Esophagus muscularis mucosa (tissue), 4 donors: ENCODE measurements at regions not wholly inside any gene's neighbourhood (a gene's known extent, or its start where the extent isn't known, plus 50 kb on each side); places are given as distances from the start of the nearest gene placed in this dataset.

Source experiments
- DNase-seq: peaks from one replicate; pipeline ENCODE4 v3.0.0-alpha.2; 2017; ENCODE audit errors: extremely low spot score
- H3K27ac ChIP-seq, 4 donors: fragments of 200-600 bp; sonication (generic); replicated peaks in 1 of 4; 1 replicate in 3 of 4; 2 replicates in 1 of 4; pipeline ENCODE4 v1.5.1; 2016 to 2019; ENCODE audit warnings: mild to moderate bottlenecking in 1 of 4
- H3K27me3 ChIP-seq, 4 donors: fragments of 200-600 bp; sonication (generic); one replicate each; pipeline versions ENCODE4 v1.5.1 to v1.6.0; 2016 to 2019
- H3K36me3 ChIP-seq, 4 donors: fragments of 200-600 bp; sonication (generic); one replicate each; pipeline ENCODE4 v1.5.1; 2016 to 2019
- H3K4me1 ChIP-seq, 4 donors: fragments of 200-600 bp; sonication (generic); one replicate each; pipeline ENCODE4 v1.5.1; 2016 to 2019
- H3K4me3 ChIP-seq, 4 donors: fragments of 200-600 bp; sonication (generic); 1 replicate in 2 of 4; 2 replicates in 2 of 4; pipeline ENCODE4 v1.5.1; 2016 to 2019; ENCODE audit warnings: mild to moderate bottlenecking in 4 of 4, moderate library complexity in 1 of 4
- H3K9me3 ChIP-seq, 4 donors: fragments of 200-600 bp; sonication (generic); 1 replicate in 3 of 4; 2 replicates in 1 of 4; pipeline ENCODE4 v1.5.1; 2016 to 2019
- CTCF ChIP-seq, 3 experiments: fragments of 200-600 bp in 2 of 3; fragments of 450-650 bp in 1 of 3; sonication (generic) in 2 of 3; IDR thresholded peaks; one replicate each; pipeline ENCODE4 v1.5.1; 2017 to 2019; ENCODE audit warnings: antibody characterized with exemption in 3 of 3, mild to moderate bottlenecking in 2 of 3, moderate library complexity in 1 of 3
- EP300 ChIP-seq: sonication (generic); formaldehyde crosslinking; IDR thresholded peaks from one replicate; pipeline ENCODE4 v1.6.1; 2017; ENCODE audit warnings: antibody characterized with exemption
- POLR2A ChIP-seq: fragments of 450-650 bp; IDR thresholded peaks from one replicate; pipeline ENCODE4 v1.6.1; 2017; ENCODE audit warnings: antibody characterized with exemption, moderate library complexity, mild to moderate bottlenecking, low read depth
- POLR2AphosphoS5 ChIP-seq, 2 donors: sonication (generic); formaldehyde crosslinking; IDR thresholded peaks; one replicate each; pipeline ENCODE4 v1.6.1; 2017; ENCODE audit warnings: antibody characterized with exemption in 2 of 2
- WGBS: methylation state at CpG from one replicate; pipeline ENCODE4 v1.1.5; 2018; 5-methylcytosine and 5-hydroxymethylcytosine counted together
- intact Hi-C: fragments of 100-400 bp; cut with DNase I; formaldehyde crosslinking; loops from one replicate; pipeline ENCODE4 v1.15.1; 2023

- peak; percentile 31 for DNase-seq
- no peaks in the 10 kb centered on the region for H3K9me3 ChIP-seq
- H3K36me3 ChIP-seq: no peaks in the 10 kb centered on the region
- no peak for TF ChIP-seq POLR2AphosphoS5 (IDR thresholded peaks at IDR 0.05)
- no peak for TF ChIP-seq POLR2A
- no peak for TF ChIP-seq CTCF (IDR thresholded peaks at IDR 0.05)
- TF ChIP-seq EP300: no peak
- H3K27ac ChIP-seq: no peak overlapping the region
- H3K4me3 ChIP-seq: no peak overlapping the region
- peaks cover 0 to 9% (median 0%) of the 10 kb centered on the region in 4 donors for H3K27me3 ChIP-seq
- intact Hi-C loops: no loop called here
- H3K4me1 ChIP-seq: no peaks in the 10 kb centered on the region
- 51% methylated on average over 5 of the region's 5 CpGs for WGBS
These were observed 84.8 kb downstream of the AQP4 start for GRCh38 chr18:26780520-26781325.

- no peak for TF ChIP-seq EP300
- TF ChIP-seq POLR2A: no peak
- TF ChIP-seq POLR2AphosphoS5 (IDR thresholded peaks at IDR 0.05): no peak
- TF ChIP-seq CTCF (IDR thresholded peaks at IDR 0.05): no peak
- intact Hi-C loops: no loop called here
- Histone ChIP-seq H3K9me3 (no peaks in the 10 kb centered on the region), H3K27ac (no peak overlapping the region), H3K36me3 (no peaks in the 10 kb centered on the region), H3K4me1 (no peaks in the 10 kb centered on the region), H3K27me3 (peaks cover 0 to 14% (median 0%) of the 10 kb centered on the region in 4 donors), H3K4me3 (no peak overlapping the region)
- peak; percentile 26 for DNase-seq
These were observed 87.5 kb downstream of the AQP4 start for GRCh38 chr18:26778054-26778393.

GRCh38 chr18:26777351-26778053 lies 88.0 kb downstream of the AQP4 start:
- no peaks in the 10 kb centered on the region for H3K9me3 ChIP-seq
- TF ChIP-seq POLR2AphosphoS5 (IDR thresholded peaks at IDR 0.05): no peak
- no peak for TF ChIP-seq EP300
- TF ChIP-seq CTCF (IDR thresholded peaks at IDR 0.05): no peak
- TF ChIP-seq POLR2A: no peak
- WGBS: 26% methylated on average over 7 of the region's 7 CpGs
- peaks cover 0 to 15% (median 0%) of the 10 kb centered on the region in 4 donors for H3K27me3 ChIP-seq
- H3K27ac ChIP-seq: no peak overlapping the region
- no peaks in the 10 kb centered on the region for H3K4me1 ChIP-seq
- intact Hi-C loops: no loop called here
- peak; percentile 75 for DNase-seq
- H3K36me3 ChIP-seq: no peaks in the 10 kb centered on the region
- no peak overlapping the region for H3K4me3 ChIP-seq

GRCh38 chr18:26772691-26773090 lies 92.8 kb downstream of the AQP4 start:
- H3K9me3 ChIP-seq: no peaks in the 10 kb centered on the region
- intact Hi-C loops: no loop called here
- no peak for TF ChIP-seq CTCF (IDR thresholded peaks at IDR 0.05)
- TF ChIP-seq POLR2A: no peak
- TF ChIP-seq POLR2AphosphoS5 (IDR thresholded peaks at IDR 0.05): no peak
- TF ChIP-seq EP300: no peak
- WGBS: 43% methylated on average over 2 of the region's 2 CpGs
- peaks cover 0 to 20% (median 0%) of the 10 kb centered on the region in 4 donors for H3K27me3 ChIP-seq
- H3K36me3 ChIP-seq: no peaks in the 10 kb centered on the region
- H3K4me1 ChIP-seq: no peaks in the 10 kb centered on the region
- no peak overlapping the region for H3K27ac ChIP-seq
- H3K4me3 ChIP-seq: no peak overlapping the region
- peak; percentile 66 for DNase-seq
